ENCODE measurements at regions not wholly inside any gene's neighbourhood (a gene's known extent, or its start where the extent isn't known, plus 50 kb on each side); places are given as distances from the start of the nearest gene placed in this dataset.

DNA sequence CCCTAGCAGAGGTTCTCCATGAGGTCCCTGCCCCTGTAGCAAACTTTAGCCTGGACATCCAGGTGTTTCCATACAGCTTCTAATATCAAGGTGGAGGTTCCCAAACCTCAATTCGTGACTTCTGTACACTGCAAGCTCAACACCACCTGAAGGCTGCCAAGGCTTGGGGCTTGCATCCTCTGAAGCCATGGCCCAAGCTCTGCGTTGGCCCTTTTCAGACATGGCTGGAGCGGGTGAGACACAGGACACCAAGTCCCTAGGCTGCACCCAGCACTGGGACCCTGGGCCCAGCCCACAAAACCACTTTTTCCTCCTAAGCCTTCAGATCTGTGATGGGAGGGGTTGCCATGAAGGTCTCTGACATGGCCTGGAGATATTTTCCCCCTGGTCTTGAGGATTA lies 1292.0 kb downstream of the CDH8 start:
- TF ChIP-seq, protein P1, sequence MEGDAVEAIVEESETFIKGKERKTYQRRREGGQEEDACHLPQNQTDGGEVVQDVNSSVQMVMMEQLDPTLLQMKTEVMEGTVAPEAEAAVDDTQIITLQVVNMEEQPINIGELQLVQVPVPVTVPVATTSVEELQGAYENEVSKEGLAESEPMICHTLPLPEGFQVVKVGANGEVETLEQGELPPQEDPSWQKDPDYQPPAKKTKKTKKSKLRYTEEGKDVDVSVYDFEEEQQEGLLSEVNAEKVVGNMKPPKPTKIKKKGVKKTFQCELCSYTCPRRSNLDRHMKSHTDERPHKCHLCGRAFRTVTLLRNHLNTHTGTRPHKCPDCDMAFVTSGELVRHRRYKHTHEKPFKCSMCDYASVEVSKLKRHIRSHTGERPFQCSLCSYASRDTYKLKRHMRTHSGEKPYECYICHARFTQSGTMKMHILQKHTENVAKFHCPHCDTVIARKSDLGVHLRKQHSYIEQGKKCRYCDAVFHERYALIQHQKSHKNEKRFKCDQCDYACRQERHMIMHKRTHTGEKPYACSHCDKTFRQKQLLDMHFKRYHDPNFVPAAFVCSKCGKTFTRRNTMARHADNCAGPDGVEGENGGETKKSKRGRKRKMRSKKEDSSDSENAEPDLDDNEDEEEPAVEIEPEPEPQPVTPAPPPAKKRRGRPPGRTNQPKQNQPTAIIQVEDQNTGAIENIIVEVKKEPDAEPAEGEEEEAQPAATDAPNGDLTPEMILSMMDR (conservative IDR thresholded peaks at IDR 0.05): no peak
- no peak overlapping the region for H3K27ac ChIP-seq

DNA sequence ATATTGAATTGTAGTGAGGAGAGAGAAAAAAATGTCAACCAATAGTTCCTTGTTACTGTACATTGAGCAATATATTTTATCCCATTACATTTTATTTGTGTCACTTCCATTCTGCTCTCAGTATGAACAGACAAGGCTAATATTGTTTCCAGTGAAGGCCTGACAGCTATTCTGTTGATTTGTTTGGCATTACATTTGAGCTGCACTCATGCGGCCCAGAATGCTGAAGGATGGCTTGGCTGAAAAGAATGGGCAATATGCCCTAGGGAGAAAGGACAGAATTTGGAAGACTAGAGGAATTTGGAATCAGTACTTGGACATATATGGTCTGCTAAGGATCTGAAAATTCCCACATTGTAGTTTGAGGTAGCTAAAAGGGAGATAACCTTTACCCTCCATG lies 1294.4 kb downstream of the CDH8 start:
- TF ChIP-seq, protein P1 (conservative IDR thresholded peaks at IDR 0.05): no peak
- no peak overlapping the region for H3K27ac ChIP-seq

DNA sequence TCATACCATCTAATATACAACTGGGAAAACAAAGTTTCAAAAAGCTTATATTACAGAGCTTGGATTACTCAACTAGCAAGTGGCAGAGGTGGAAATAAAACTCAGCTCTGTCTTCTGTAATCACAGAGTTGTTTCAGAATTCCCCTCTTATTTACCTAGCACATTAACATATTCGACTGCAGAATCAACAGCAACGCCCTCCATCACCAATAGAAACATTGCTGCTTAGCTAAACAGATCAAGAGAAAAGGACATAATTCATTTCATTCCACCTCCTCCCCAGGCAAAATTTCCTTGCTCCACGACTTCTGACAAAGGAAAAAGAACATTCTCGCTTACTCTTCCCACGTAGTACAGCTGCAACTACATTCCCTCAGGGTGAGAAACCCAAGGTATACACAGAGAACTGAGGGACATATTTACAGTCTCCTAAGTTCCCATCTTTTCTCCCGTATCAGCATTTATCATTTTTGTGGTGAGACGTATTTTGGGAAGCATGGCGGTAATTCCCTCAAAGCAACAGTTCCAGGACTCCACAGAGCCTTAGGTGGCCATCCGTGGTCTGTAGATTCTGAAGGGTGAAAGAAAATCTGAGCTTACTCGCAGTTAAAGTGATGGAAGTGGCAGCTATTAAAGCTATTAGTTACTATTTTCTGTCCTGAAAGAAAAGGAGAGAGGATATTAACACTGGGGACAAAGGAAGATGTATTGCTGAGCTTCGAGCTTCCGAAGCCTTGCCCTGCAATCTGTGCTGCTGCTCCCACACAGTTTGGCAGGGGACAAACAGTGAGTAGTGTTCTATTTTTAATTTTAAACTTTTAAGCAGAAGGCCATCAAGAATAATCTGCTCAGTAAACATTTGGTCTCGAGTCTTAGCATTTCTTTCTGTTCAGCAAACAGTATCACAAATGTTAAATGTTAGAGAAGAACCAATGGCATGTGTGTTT lies 1296.2 kb downstream of the CDH8 start:
- TF ChIP-seq, protein P1 (conservative IDR thresholded peaks at IDR 0.05): no peak
- no peak overlapping the region for H3K27ac ChIP-seq

DNA sequence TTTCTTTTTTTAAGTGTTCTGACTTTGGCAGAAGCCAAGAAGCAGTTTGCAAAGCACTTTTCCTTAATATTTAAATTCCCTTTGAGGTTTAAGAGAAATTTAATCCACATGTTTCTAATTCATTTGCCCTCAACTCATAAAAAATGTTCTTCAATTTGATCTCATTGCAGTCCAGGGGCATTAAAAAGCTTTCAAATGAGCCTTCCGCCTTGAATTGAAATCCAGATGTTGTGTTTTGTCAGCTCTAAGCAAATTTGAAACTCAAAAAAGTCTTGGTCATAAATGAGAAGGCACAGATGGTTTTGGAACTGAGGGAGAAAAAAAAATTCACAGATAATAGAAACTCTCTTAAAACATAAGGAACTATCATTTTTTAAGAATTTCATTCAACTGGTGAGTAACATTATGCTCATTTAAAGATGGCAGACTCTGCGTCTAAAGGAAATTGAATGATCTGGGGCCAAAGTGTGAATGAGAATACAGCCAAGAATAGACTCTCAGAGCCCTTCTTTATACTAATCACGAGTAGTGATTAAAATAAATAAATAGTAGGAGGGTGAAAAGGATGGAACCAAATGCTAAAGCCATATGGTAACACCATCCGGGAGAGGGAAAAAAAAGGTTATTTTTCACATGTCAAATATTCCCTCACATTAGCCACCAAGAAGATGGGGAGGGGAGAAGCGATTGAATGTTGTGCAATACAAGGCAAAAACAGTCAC lies 1304.7 kb downstream of the CDH8 start:
- TF ChIP-seq, protein P1 (conservative IDR thresholded peaks at IDR 0.05): no peak

DNA sequence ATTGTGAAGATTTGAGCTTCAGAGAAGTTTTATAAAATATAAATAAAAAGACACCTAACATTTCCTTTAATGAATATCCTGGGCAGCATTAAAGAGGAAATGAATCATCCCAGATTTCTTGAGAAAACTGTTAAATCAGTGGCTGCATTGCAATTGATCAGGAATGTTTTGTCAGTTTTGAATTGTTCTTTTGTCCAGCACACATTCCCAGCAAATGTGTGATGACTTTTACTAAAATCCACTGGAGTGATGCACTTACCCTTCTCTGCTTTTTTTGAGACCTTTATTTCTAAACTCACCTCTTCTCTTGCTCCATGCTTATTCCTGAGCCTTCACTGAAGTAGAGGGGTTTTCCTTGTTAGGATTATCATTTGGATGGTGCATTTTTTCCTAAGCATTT lies 1307.2 kb downstream of the CDH8 start:
- H3K27ac ChIP-seq: no peak overlapping the region
- TF ChIP-seq, protein P1 (conservative IDR thresholded peaks at IDR 0.05): no peak

More for the DNA sequence above, 1304.7 kb downstream of the CDH8 start:
- no peak overlapping the region for H3K27ac ChIP-seq

DNA sequence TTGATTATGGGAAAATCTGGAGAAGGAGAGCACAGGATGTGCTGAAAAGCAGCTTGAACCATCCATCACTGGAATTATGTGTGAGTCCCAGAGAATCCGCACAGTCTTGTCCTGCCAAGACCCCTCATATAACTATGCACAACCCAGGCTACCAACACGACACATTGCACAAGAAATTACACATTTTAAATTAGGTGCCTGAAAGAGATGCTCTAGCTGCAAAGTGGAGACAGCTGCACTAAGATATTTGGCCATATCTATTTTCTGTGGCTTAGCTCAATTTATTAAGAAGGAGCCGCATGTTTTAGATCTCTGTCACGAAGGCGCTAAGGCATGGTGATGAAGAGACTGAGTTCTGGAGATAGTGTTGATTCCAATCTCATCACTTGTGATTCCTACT lies 1308.4 kb downstream of the CDH8 start:
- TF ChIP-seq, protein P1 (conservative IDR thresholded peaks at IDR 0.05): no peak
- H3K27ac ChIP-seq: no peak overlapping the region

DNA sequence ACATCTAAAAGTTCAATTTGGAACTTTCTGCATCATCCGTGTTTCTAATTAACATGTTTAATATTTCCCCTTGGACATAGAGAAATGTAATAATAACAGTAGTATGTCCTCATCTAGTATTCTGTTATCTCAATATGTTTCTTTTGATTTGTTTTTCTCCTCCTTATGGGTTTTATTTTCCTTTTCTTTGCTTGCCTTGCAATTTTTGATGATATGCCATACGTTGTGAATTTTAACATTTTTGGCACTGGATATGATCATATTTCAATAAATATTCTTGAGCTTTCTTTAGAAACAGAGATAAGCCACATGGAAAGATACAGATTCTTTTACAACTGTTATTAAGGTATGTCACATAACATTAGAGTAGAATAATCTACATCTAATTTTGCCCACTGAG lies 1316.2 kb downstream of the CDH8 start:
- TF ChIP-seq, protein P1 (conservative IDR thresholded peaks at IDR 0.05): no peak

More for the DNA sequence above, 1316.2 kb downstream of the CDH8 start:
- no peak overlapping the region for H3K27ac ChIP-seq
